GM12872 (cell line): ENCODE measurements at regions not wholly inside any gene's neighbourhood (a gene's known extent, or its start where the extent isn't known, plus 50 kb on each side); places are given as distances from the start of the nearest gene placed in this dataset.

ENCODE experiments used
- CTCF ChIP-seq: IDR thresholded peaks from 3 replicates; pipeline ENCODE4 v1.5.1; 2011; ENCODE audit warnings: low read depth, mild to moderate bottlenecking, low read length, moderate library complexity; ENCODE audit not compliant: insufficient read depth

- no peak for TF ChIP-seq CTCF
Measured at GRCh38 chr9:79163544-79163943, 408.2 kb upstream of the TLE4 start.

GRCh38 chr9:79164406-79164805 lies 407.4 kb upstream of the TLE4 start:
- no peak for TF ChIP-seq CTCF

GRCh38 chr9:79165020-79165780 lies 406.6 kb upstream of the TLE4 start:
- no peak for TF ChIP-seq CTCF

GRCh38 chr9:79166005-79166404 lies 405.8 kb upstream of the TLE4 start:
- no peak for TF ChIP-seq CTCF

GRCh38 chr9:79170643-79171042 lies 401.1 kb upstream of the TLE4 start:
- no peak for TF ChIP-seq CTCF

GRCh38 chr9:79173932-79174331 lies 397.8 kb upstream of the TLE4 start:
- TF ChIP-seq CTCF: no peak

GRCh38 chr9:79176014-79176697 lies 395.6 kb upstream of the TLE4 start:
- TF ChIP-seq CTCF: no peak
